Trophoblast cell (in vitro differentiated cells and primary cell): ENCODE measurements at regions not wholly inside any gene's neighbourhood (a gene's known extent, or its start where the extent isn't known, plus 50 kb on each side); places are given as distances from the start of the nearest gene placed in this dataset.

ENCODE experiments used
- DNase-seq, 2 donors: peaks; one replicate each; pipeline ENCODE4 v3.0.0-alpha.2; 2016
- H2AFZ ChIP-seq: 2 replicates; pipeline ENCODE4 v1.6.1; 2013; ENCODE audit warnings: low read length, moderate library complexity, mild to moderate bottlenecking; ENCODE audit not compliant: insufficient read depth, poor library complexity
- H2AK5ac ChIP-seq: 2 replicates; pipeline ENCODE4 v1.6.1; 2013; ENCODE audit warnings: mild to moderate bottlenecking, low read length
- H2BK120ac ChIP-seq: 2 replicates; pipeline ENCODE4 v1.6.1; 2013; ENCODE audit warnings: low read length, mild to moderate bottlenecking, moderate library complexity; ENCODE audit not compliant: insufficient read depth, poor library complexity
- H2BK12ac ChIP-seq: 2 replicates; pipeline ENCODE4 v1.6.1; 2013; ENCODE audit warnings: mild to moderate bottlenecking, low read length, moderate library complexity
- H2BK5ac ChIP-seq: 2 replicates; pipeline ENCODE4 v1.6.1; 2013; ENCODE audit warnings: low read length, low read depth, moderate library complexity, mild to moderate bottlenecking; ENCODE audit not compliant: poor library complexity
- H3K14ac ChIP-seq: 2 replicates; pipeline ENCODE4 v1.6.1; 2013; ENCODE audit warnings: mild to moderate bottlenecking, low read length
- H3K18ac ChIP-seq: 2 replicates; pipeline ENCODE4 v1.6.1; 2013; ENCODE audit warnings: mild to moderate bottlenecking, low read length
- H3K23ac ChIP-seq: 2 replicates; pipeline ENCODE4 v1.6.1; 2013; ENCODE audit warnings: low read length
- H3K27ac ChIP-seq: 2 replicates; pipeline ENCODE4 v1.5.1; 2013; ENCODE audit warnings: low read depth, mild to moderate bottlenecking, inconsistent platforms, low read length, moderate library complexity
- H3K27me3 ChIP-seq: 2 replicates; pipeline ENCODE4 v1.6.1; 2013; ENCODE audit warnings: inconsistent platforms, mild to moderate bottlenecking, low read length, moderate library complexity; ENCODE audit not compliant: insufficient read depth
- H3K36me3 ChIP-seq, 2 experiments: 1 replicate in 1 of 2; 2 replicates in 1 of 2; pipeline ENCODE4 v1.6.1; 2013; ENCODE audit warnings: low read length in 2 of 2, mild to moderate bottlenecking in 2 of 2, moderate library complexity in 1 of 2; ENCODE audit not compliant: insufficient read depth in 2 of 2, control insufficient read depth in 1 of 2
- H3K4ac ChIP-seq: 2 replicates; pipeline ENCODE4 v1.6.1; 2013; ENCODE audit warnings: low read depth, mild to moderate bottlenecking, low read length, moderate library complexity
- H3K4me1 ChIP-seq, 2 experiments: 1 replicate in 1 of 2; 2 replicates in 1 of 2; pipeline ENCODE4 v1.6.1; 2013; ENCODE audit warnings: low read length in 2 of 2, mild to moderate bottlenecking in 2 of 2, moderate library complexity in 1 of 2; ENCODE audit not compliant: insufficient read depth in 2 of 2, control insufficient read depth in 1 of 2
- H3K4me2 ChIP-seq: 2 replicates; pipeline ENCODE4 v1.6.1; 2013; ENCODE audit warnings: inconsistent platforms, mild to moderate bottlenecking, low read length, moderate library complexity
- H3K4me3 ChIP-seq: 2 replicates; pipeline ENCODE4 v1.5.1; 2013; ENCODE audit warnings: mild to moderate bottlenecking, low read depth, low read length, inconsistent platforms
- H3K79me1 ChIP-seq: one replicate; pipeline ENCODE4 v1.6.1; 2013; ENCODE audit warnings: low read length
- H3K79me2 ChIP-seq: 2 replicates; pipeline ENCODE4 v1.6.1; 2013; ENCODE audit warnings: low read length, mild to moderate bottlenecking; ENCODE audit not compliant: control insufficient read depth, insufficient read depth, poor library complexity
- H3K9ac ChIP-seq: 2 replicates; pipeline ENCODE4 v1.6.1; 2013; ENCODE audit warnings: mild to moderate bottlenecking, low read length
- H3K9me3 ChIP-seq: 2 replicates; pipeline ENCODE4 v1.6.1; 2013; ENCODE audit warnings: low read depth, mild to moderate bottlenecking, control low read depth, inconsistent platforms, low read length; ENCODE audit not compliant: insufficient read depth
- H4K12ac ChIP-seq: 2 replicates; pipeline ENCODE4 v1.6.1; 2013; ENCODE audit warnings: low read depth, mild to moderate bottlenecking, low read length, moderate library complexity
- H4K8ac ChIP-seq: 2 replicates; pipeline ENCODE4 v1.6.1; 2013; ENCODE audit warnings: low read depth, mild to moderate bottlenecking, low read length, moderate library complexity
- H4K91ac ChIP-seq: one replicate; pipeline ENCODE4 v1.6.1; 2013; ENCODE audit warnings: low read depth, mild to moderate bottlenecking, low read length, moderate library complexity
- WGBS: extraction: QIAGEN DNeasy Blood & Tissue Kit; methylation state at CpG from one replicate; pipeline ENCODE4 v1.1.7; 2013; ENCODE audit warnings: missing lambda C conversion rate; ENCODE audit not compliant: insufficient read length, insufficient coverage; ENCODE audit errors: extremely low coverage; 5-methylcytosine and 5-hydroxymethylcytosine counted together

GRCh38 chr21:33136847-33137502 is 67.0 kb downstream of the OLIG1 start:
- WGBS = no CpG with 5 or more reads among the region's 7 CpGs

GRCh38 chr21:33139084-33139483 is 69.1 kb downstream of the OLIG1 start:
- Histone ChIP-seq H3K36me3 (no peaks in the 10 kb centered on the region), H3K79me1 (no peaks in the 10 kb centered on the region), H2BK120ac (no peak overlapping the region), H3K4ac (no peak overlapping the region), H3K18ac (no peak overlapping the region), H4K8ac (no peak overlapping the region), H3K14ac (no peak overlapping the region), H2AFZ (no peak overlapping the region), H3K79me2 (no peaks in the 10 kb centered on the region), H3K27me3 (no peaks in the 10 kb centered on the region), H3K27ac (no peak overlapping the region), H3K4me1 (no peaks in the 10 kb centered on the region), H4K12ac (no peak overlapping the region), H2BK12ac (no peak overlapping the region), H2AK5ac (no peak overlapping the region), H2BK5ac (no peak overlapping the region), H3K23ac (no peak overlapping the region), H4K91ac (no peak overlapping the region), H3K4me2 (no peak overlapping the region), H3K9me3 (no peaks in the 10 kb centered on the region), H3K4me3 (no peak overlapping the region), H3K9ac (no peak overlapping the region)
- WGBS = no CpG with 5 or more reads among the region's 18 CpGs
- DNase-seq = no peak

More at GRCh38 chr21:33136847-33137502, 67.0 kb downstream of the OLIG1 start:
- no peak overlapping the region for H3K9ac ChIP-seq
- H2AK5ac ChIP-seq = no peak overlapping the region
- H3K23ac ChIP-seq = no peak overlapping the region
- H3K18ac ChIP-seq = no peak overlapping the region
- no peak overlapping the region for H2AFZ ChIP-seq
- H4K12ac ChIP-seq = no peak overlapping the region
- H3K36me3 ChIP-seq = no peaks in the 10 kb centered on the region
- H3K79me1 ChIP-seq = no peaks in the 10 kb centered on the region
- no peaks in the 10 kb centered on the region for H3K9me3 ChIP-seq
- no peaks in the 10 kb centered on the region for H3K79me2 ChIP-seq
- H4K8ac ChIP-seq = no peak overlapping the region
- H3K4me3 ChIP-seq = no peak overlapping the region
- no peaks in the 10 kb centered on the region for H3K4me1 ChIP-seq
- no peak overlapping the region for H2BK120ac ChIP-seq
- H3K14ac ChIP-seq = no peak overlapping the region
- no peaks in the 10 kb centered on the region for H3K27me3 ChIP-seq
- no peak overlapping the region for H2BK5ac ChIP-seq
- H3K4ac ChIP-seq = no peak overlapping the region
- H4K91ac ChIP-seq = no peak overlapping the region
- no peak overlapping the region for H3K4me2 ChIP-seq
- H3K27ac ChIP-seq = no peak overlapping the region
- no peak for DNase-seq
- H2BK12ac ChIP-seq = no peak overlapping the region

GRCh38 chr21:33140288-33140687 is 70.3 kb downstream of the OLIG1 start:
- Histone ChIP-seq H3K4me2 (no peak overlapping the region), H2AK5ac (no peak overlapping the region), H4K12ac (no peak overlapping the region), H2BK12ac (no peak overlapping the region), H3K14ac (no peak overlapping the region), H3K79me1 (no peaks in the 10 kb centered on the region), H3K4me3 (no peak overlapping the region), H2AFZ (no peak overlapping the region), H2BK5ac (no peak overlapping the region), H3K4me1 (no peaks in the 10 kb centered on the region), H3K9ac (no peak overlapping the region), H3K79me2 (no peaks in the 10 kb centered on the region), H3K18ac (no peak overlapping the region), H3K4ac (no peak overlapping the region), H2BK120ac (no peak overlapping the region), H4K8ac (no peak overlapping the region), H4K91ac (no peak overlapping the region), H3K27ac (no peak overlapping the region), H3K23ac (no peak overlapping the region), H3K36me3 (no peaks in the 10 kb centered on the region), H3K27me3 (no peaks in the 10 kb centered on the region), H3K9me3 (no peaks in the 10 kb centered on the region)
- DNase-seq = no peak
- no CpG with 5 or more reads among the region's 2 CpGs for WGBS

GRCh38 chr21:33146467-33146866 is 76.5 kb downstream of the OLIG1 start:
- H3K4me3 ChIP-seq = no peak overlapping the region
- no peak overlapping the region for H3K9ac ChIP-seq
- H4K12ac ChIP-seq = no peak overlapping the region
- WGBS = no CpG with 5 or more reads among the region's 4 CpGs
- no peak for DNase-seq
- H2BK5ac ChIP-seq = no peak overlapping the region
- H3K4me1 ChIP-seq = no peaks in the 10 kb centered on the region
- peaks cover 3% of the 10 kb centered on the region for H3K9me3 ChIP-seq
- H3K36me3 ChIP-seq = no peaks in the 10 kb centered on the region
- no peak overlapping the region for H3K27ac ChIP-seq
- no peak overlapping the region for H2BK12ac ChIP-seq
- H2AFZ ChIP-seq = no peak overlapping the region
- H4K91ac ChIP-seq = no peak overlapping the region
- no peaks in the 10 kb centered on the region for H3K79me2 ChIP-seq
- H3K27me3 ChIP-seq = no peaks in the 10 kb centered on the region
- H2BK120ac ChIP-seq = no peak overlapping the region
- no peaks in the 10 kb centered on the region for H3K79me1 ChIP-seq
- no peak overlapping the region for H4K8ac ChIP-seq
- no peak overlapping the region for H3K18ac ChIP-seq
- H3K4me2 ChIP-seq = no peak overlapping the region
- no peak overlapping the region for H2AK5ac ChIP-seq
- H3K4ac ChIP-seq = no peak overlapping the region
- H3K14ac ChIP-seq = no peak overlapping the region
- H3K23ac ChIP-seq = no peak overlapping the region
